Activated T-helper 1 cell treated with anti-CD3 and anti-CD28 coated beads, Interleukin-2, amount 50 U/mL, for 16 hours (primary cell): ENCODE measurements at regions not wholly inside any gene's neighbourhood (a gene's known extent, or its start where the extent isn't known, plus 50 kb on each side); places are given as distances from the start of the nearest gene placed in this dataset.
"Not testable (repeated sequence)": the region's sequence is repeated elsewhere in the genome, so short reads cannot be mapped to it uniquely, and the experiment has no call there.

ENCODE experiments used
- DNase-seq, 2 donors: peaks; one replicate each; pipeline ENCODE4 v3.0.0-alpha.2; 2020; ENCODE audit warnings: low read depth in 1 of 2, low spot score in 1 of 2

DNA sequence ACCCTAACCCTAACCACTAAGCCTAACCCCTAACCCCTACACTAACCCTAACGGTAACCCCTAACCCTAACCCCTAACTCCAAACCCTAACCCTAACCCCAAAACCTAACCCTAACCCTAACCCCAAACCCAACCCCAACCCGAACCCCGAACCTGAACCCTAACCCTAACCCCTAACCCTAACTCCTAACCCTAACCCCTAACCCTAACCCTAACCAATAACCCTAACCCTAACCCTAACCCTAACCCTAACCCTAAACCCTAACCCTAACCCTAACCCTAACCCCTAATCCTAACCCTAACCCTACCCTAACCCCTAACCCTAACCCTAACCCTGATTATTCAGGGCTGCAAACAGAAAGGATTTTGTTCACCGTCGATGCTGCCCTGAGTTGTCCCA lies 144.6 kb upstream of the DUSP22 start:
- not testable (repeated sequence) for DNase-seq

DNA sequence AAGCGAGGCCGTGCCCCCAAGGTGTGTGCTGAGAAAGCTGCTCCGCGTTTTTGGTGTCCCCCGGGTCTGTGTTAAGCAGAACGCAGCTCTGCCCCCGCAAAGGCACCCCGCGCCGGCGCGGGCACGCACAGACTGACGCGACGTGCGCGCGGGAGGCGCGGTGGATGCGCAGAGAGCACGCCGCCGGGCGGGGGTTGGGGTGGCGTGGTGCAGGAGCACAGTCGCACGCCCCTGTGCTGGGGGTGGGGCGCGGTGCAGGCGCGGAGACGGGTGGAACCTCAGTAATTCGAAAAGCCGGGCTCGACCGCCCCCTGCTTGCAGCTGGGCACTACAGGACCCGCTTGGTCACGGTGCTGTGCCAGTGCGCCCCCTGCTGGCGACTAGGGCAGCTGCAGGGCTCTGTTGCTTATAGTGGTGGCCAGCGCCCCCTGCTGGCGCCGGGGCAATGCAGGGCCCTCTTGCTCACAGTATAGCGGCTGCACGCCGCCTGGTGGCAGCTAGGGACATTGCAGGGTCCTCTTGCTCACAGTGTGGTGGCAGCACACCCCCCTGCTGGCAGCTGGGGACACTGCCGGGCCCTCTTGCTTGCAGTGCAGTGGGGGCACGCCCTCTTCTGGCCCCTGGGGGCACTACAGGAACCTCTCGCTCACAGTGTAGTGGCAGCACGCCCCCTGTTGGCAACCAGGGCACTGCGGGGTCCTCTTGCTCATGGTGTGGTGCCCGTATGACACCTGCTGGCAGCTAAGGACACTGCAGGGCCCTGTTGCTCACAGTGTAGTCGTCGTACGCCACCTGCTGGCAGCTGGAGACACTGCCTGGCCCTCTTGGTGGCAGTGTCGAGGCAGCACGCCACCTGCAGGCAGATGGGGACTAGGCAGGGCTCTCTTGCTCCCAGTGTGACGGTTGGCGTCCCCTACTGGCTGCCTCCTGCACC lies 144.0 kb upstream of the DUSP22 start:
- DNase-seq, result peak in 1 of 2 donors; percentile 37

DNA sequence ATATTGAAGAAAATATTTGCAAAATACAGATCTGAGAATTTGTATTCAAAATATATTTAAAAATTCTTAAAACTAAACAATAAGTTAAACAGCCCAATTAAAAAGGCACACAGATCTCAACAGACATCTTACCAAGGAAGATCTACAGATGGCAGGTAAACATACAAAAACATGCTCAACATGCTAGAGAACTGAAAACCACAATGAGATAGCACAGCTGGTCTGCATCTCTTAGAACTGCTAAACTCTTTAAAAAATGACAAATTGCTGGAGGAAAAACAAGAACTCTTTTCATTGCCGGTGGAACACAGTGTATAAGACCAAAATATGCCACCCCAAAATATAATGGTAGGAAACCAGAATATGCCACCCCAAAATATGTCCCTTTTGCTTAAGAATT lies 142.1 kb upstream of the DUSP22 start:
- DNase-seq, result not testable (repeated sequence)

DNA sequence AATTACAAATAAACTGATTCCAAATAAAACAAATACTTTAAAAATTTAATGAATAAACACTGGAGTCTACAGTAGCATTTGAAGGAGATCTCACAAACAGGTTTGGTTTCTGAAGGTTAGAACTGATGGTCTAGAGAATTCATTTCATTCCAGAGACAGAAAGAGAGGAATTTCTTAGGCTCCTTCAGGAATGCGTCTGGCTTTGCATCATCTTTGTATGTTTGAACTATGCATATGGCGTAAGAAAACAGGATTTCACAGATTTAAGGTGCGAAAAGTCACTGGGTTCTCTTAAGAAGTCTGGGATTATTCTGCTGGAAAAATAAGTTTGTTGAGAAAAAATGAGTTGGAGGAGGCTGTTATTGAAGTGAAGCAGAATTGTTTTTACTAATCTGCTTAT lies 139.9 kb upstream of the DUSP22 start:
- not testable (repeated sequence) for DNase-seq

DNA sequence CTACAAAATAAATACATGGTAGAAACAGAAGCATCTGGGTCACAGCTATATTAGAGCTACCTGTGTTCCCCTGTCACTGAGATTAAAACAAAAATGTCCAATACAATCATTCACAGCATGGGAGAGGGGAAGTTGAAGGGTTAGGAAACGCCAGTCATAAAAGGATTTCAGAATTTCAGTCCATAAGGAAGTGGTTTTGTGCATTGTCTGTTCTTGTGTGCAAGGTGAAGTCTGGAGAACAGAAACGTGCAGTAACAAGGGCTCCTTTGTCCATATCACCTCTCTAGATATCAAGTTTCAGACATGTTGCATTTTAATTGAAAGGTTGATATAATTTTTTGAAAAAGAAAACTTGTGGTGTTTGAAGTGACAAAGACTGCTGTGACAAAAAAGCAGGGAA lies 139.3 kb upstream of the DUSP22 start:
- not testable (repeated sequence) for DNase-seq

DNA sequence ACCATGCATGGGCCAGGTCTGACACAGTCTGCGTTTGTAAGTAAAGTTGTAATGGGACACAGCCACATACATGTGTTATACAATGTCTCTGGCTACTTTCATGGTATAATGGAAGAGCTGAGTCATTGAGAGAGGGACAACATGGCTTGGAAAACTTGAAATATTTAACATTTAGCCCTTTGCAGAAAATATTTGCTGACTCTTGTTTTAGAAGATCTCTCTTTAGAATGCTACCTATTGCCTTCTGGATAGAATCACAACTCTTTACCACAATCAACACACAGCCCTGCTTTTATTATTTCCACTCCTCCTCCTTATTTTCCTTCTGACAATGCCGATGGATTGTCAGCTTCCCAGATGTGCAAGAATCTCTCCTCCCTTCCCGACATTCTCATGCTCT lies 138.4 kb upstream of the DUSP22 start:
- not testable (repeated sequence) for DNase-seq

DNA sequence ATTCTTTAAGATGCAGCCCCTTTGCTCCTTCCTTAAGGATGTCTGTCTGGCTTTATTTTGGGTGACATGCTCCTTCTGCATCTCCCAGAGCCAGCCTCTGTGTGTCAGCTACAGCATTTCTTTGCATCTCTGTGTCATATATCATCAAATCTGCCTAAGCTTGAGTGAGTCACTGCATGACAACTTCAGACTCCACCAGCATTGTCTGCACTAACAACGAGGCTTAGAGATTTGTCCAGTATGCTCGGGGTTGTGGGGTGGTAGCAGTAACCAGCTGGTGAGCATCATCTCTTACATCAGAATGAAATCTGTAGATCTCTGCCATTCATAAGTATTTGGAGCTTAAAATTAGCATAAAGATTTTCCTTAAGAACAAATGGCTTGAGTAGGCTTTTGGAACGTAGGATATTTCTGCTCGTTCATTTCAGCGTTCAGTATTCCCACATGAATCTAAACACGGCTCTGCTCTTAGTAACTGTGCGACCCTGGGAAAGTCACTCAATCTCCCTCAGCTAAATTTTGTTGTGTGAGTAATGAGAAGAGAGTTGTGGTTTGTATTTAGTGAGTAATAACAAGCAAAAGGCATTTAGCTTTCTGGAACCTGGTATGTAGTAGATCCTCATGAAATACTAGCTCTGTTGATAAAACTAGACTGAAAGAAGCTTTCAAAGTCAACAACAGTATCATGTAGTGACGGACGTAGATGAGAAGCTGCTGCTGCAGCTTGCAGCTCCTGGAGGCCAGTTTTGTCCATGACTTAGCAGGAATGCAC lies 137.8 kb upstream of the DUSP22 start:
- not testable (repeated sequence) for DNase-seq

DNA sequence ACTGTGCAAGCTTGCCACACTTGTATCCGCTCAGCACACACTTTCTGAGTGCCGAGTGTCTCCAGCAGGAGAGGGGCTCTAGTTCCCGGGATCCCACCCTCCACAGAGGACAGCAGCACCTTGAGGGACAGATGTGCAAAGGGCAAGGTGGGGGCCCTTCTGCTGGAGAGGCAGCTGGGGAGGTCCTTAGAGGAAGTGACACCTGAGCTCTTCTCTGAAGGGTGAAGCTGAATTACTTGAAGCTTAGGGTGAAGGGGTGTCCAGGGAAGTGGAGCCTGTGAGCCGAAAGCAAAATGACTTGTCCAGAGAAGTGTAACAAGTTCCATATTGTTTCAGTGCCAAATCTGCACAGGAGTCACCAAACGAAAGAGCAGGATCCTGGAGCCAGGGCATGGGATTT lies 136.3 kb upstream of the DUSP22 start:
- no peak for DNase-seq

DNA sequence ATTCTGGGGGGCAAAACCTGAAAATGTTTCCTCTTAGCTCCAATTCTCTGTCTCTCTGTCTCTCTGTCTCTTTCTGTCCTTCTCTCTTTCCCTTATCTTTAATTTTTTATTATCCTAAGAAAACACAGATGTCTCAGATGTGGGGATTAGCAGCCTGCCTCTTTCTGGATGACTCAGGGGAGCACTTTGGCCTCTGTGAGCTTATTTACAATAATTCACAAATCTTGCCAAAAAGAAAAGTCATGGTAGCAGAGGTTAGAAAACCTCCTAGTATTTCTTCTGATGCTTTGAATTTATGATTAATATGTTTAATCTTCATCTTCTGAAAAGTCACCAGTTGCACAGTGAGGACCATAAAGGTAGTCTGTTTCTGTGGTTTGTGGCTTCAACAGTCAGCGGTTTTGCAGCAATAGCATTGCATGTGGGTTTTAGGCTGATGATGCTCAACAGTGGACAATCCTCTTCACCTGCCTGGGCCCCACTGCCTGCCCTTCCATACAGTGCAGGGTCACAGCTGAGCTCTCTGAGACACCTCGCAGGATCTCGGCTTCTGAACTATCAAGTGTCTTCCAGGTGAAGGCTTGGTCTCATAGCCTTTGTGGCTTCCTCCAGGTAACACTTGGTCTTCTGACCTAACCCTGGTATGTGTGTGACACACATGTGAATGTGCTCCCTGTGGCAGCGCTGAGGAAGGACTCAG lies 135.7 kb upstream of the DUSP22 start:
- not testable (repeated sequence) for DNase-seq

DNA sequence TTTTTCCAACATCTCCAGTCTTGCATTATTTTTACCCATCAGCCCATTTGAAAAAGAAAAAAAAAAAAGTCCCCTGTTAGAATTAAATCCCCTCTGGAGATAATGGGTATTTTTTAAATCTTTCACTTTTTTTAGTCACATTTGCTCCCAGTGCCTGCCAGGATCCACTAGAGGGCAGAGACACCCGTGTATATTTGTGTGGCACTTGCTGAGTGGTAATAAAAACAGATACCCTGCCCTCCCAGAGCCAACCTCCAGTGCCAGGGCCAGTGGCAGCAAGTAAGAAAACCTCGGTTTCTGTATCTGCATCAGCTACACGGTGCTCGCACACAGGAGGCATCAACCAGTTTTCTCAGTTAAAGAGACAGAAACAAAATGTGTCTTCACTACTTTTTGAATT lies 135.1 kb upstream of the DUSP22 start:
- DNase-seq, result not testable (repeated sequence)

DNA sequence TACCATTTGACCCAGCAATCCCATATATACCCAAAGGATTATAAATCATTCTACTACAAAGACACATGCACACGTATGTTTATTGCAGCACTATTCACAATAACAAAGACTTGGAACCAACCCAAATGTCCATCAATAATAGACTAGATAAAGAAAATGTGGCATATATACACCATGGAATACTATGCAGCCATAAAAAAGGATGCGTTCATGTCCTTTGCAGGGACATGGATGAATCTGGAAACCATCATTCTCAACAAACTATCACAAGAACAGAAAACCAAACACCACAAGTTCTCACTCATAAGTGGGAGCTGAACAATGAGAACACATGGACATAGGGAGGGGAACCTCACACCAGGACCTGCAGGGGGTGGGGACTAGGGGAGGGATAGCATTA lies 130.6 kb upstream of the DUSP22 start:
- DNase-seq, result not testable (repeated sequence)

DNA sequence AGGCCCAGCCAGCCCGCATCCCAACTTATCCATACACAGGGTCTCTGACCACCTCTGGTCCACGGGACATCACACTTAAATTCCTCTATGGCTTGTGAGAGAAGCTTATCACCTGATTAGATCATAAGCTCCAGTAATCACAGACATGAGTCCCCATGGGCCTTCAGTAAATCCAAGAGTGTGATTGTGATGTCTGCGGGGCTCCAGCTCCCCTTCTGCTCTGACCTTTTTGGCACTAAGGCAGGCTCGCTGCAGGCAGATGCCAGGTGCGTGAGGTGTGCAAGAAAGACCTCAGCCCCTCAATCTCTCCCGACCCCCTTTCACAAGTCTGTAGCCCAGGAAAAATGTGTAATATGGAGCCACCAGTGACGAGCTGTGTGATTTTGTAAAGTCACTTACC lies 127.6 kb upstream of the DUSP22 start:
- DNase-seq, result no peak

DNA sequence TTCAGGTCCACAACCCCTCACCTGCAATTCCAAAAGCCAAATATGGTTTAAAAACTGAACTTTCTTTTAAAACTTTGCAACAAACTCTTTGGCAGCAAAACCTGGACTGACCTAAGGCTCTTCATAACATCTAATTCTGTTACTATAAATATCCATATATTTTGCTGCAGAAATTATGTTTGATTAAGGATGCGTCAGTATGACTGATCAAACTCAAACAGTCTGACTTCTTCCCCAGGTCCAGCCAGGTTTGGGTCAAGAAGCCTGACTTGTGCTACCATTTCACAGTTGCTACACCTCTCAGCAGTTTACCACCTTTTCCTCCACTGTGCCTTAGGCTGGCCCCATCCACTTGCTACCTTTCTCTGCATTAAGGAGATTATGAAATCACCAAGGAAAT lies 127.0 kb upstream of the DUSP22 start:
- DNase-seq, result no peak

DNA sequence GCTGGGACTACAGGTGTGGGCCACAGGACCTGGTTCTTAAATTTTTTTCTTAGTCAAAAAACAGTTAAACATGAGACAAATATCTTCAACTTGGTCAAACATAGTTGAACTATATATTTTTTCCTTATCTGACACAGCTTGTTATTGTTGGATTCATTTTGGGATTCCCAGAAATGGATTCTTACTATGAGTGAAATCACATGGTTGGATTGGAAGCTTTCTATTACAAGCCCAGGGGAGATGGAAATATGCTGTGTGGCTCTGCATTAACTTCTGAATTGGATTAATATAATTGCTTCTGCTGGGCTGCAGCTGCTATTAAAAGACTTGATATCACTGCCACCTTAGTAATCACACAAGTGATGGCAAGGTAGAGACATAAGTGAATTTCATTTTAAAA lies 126.4 kb upstream of the DUSP22 start:
- DNase-seq, result no peak

DNA sequence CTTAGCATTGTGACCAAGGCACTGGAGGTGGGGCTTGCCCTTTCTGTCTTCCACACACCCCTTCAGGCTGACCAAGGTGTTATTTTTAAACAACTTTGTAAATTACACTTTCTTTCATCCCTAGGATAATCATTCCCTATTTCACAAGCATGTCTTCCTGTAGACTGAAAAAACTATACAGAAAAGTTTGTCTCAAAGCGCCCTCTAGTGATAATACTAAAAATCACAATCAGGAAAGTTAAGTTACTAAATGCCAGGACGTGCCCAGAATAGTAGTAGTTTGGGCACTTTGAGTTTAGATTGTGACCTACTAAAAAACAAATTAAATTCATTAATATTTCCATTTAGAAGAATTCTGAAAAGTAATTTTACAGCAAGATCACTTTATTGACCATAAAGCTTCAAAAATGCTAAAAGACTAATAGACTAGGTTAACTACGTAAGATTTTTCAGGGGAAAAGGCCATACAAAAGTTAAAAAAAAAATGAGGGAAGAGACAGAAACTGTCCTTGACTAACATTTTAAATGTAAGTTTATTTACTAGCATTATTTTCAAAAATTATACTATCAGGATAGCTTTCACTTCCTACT lies 123.3 kb upstream of the DUSP22 start:
- DNase-seq, result no peak

DNA sequence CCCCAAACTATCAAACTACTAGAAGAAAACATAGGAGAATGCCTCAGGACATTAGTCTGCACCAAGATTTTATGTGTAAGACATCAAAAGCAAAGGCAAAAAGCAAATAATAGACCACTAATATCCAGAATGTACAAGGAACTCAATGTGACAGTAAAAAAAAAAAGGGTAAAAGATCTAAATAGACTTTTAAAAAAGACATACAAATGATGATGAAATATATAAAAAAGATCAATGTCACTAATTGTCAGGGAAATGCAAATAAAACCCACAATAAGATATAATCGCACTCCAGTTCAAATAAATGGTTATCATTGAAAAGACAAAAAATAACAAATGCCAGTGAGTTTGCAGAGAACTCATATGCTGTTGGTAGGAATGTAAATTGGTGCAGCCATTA lies 118.3 kb upstream of the DUSP22 start:
- no peak for DNase-seq

DNA sequence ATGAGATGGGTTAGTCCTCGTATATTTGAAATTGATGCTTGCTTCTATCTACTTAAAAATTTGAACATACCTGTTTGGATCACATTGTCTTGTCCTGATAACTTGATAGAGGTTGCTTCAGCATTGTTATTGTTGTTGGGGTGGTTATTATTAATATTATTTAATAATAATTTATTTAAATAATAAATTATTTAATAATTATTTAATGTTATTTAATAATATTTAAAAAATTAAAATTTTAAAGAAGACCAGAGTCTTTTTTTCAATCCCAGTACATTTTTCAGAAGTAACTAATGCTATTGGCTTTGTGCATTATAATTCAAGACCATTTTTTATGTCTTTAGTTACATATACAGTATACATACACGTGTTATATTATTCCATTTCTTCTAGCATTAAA lies 116.6 kb upstream of the DUSP22 start:
- no peak for DNase-seq

DNA sequence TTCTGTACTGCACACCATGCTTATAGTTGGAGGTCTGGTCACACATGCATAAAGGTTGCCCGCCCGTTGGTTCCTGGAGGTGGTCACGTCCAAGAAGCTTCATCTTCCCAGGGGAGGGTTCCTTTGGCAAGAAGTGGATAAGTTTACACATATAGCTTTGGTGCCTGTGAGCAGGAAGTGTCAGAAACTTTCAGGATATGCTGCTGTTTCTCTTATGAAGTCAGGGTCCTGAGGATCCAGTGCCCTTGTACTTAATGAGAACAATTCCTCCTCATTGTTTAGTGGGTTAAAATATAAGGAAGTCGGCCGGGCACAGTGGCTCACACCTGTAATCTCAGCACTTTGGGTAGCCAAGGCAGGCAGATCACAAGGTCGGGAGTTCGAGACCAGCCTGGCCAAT lies 115.5 kb upstream of the DUSP22 start:
- DNase-seq, result no peak

DNA sequence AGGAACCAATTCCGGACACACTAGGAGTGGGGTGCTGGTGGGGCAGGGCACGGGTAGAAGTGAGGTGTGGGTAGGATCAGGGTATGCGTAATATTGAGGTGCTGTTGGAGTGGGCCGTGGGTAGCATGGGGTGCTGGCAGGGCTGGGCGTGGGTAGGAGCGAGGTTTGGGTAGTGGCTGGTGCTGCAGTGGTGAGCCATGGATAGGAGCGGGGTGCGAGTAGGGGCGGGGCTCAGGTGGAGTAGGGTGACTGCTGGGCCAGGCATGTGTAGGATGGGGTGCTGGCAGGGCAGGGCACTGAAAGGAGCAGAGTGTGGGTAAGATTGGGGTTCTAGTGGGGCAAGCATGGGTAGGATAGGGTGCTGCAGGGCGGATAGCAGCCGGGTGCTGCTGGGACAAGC lies 114.2 kb upstream of the DUSP22 start:
- no peak for DNase-seq

DNA sequence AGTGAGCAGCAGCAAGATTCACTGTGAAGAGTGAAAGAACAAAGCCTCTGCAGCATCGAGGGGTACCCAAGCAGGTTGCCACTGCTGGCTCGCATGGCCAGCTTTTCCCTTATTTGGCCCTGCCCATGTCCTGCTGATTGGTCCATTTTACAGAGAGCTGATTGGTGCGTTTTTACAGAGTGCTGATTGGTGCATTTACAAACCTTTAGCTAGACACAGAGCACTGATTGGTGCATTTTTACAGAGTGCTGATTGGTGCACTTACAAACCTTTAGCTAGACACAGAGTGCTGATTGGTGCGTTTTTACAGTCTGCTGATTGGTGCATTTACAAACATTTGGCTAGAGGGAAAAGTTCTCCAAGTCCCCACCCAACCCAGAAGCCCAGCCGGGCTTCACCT lies 113.4 kb upstream of the DUSP22 start:
- DNase-seq, result not testable (repeated sequence)

DNA sequence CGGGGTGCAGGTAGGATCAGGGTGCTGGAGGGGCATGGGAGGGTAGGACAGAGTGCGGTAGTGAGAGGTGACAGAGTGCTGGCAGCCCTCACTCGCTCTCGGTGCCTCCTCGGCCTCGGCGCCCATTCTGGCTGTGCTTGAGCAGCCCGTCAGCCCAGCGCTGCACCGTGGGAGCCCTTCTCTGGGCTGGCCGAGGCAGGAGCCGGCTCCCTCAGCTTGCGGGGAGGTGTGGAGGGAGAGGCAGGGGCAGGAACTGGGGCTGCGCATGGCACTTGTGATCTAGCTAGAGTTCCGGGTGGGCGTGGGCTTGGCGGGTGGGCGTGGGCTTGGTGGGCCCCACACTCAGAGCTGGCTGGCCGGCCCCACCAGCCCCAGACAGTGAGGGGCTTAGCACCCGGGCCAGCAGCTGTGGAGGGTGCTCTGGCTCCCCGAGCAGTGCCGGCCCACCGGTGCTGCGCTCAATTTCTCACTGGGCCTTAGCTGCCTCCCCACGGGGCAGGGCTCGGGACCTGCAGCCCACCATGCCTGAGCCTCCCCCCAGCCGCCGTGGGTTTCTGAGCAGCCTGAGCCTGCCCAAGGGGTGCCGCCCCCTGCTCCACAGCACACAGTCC lies 112.8 kb upstream of the DUSP22 start:
- DNase-seq, result no peak
